Activated B cell treated with CpG ODN at 0.5 μM for 24 hours (primary cell): ENCODE measurements at regions not wholly inside any gene's neighbourhood (a gene's known extent, or its start where the extent isn't known, plus 50 kb on each side); places are given as distances from the start of the nearest gene placed in this dataset.
"Not testable (repeated sequence)": the region's sequence is repeated elsewhere in the genome, so short reads cannot be mapped to it uniquely, and the experiment has no call there.

Experiments used
- ATAC-seq: fragments of 200-7000 bp; cut with Tn5 transposase; one replicate; pipeline ENCODE4 v1.10.0; 2021; ENCODE audit warnings: low read depth, mild to moderate bottlenecking, moderate library complexity
- CTCF ChIA-PET: fragments of 350-600 bp; sonication (Branson Sonifier 250); formaldehyde crosslinking; loops from one replicate; lab custom pipeline; 2021; ENCODE audit warnings: antibody characterized with exemption; lab: Charles Lee
- POLR2A ChIA-PET: fragments of 350-600 bp; sonication (Branson Sonifier 250); formaldehyde crosslinking; loops from one replicate; lab custom pipeline; 2021; ENCODE audit warnings: antibody characterized with exemption; lab: Charles Lee
- DNase-seq: peaks from one replicate; pipeline ENCODE4 v3.0.0; 2022
- H3K27ac Mint-ChIP-seq: one replicate; pipeline ENCODE4 v1.8.0; 2020; ENCODE audit warnings: mixed read lengths
- H3K27me3 Mint-ChIP-seq: one replicate; pipeline ENCODE4 v1.8.0; 2021; ENCODE audit warnings: mixed read lengths
- H3K36me3 Mint-ChIP-seq: one replicate; pipeline ENCODE4 v1.8.0; 2021; ENCODE audit warnings: low read depth, mixed read lengths
- H3K4me1 Mint-ChIP-seq: one replicate; pipeline ENCODE4 v1.8.0; 2021; ENCODE audit warnings: mixed read lengths
- H3K4me3 Mint-ChIP-seq: one replicate; pipeline ENCODE4 v1.8.0; 2020; ENCODE audit warnings: mild to moderate bottlenecking, mixed read lengths
- H3K9me3 Mint-ChIP-seq: one replicate; pipeline ENCODE4 v1.8.0; 2020; ENCODE audit warnings: mixed read lengths
- intact Hi-C: fragments of 100-400 bp; cut with micrococcal nuclease; formaldehyde crosslinking; loops from one replicate; pipeline ENCODE4 v1.15.1; 2024
- TF ChIP-seq, protein P1 (sequence below): fragments of 200-600 bp; IDR thresholded peaks from one replicate; pipeline ENCODE4 v1.8.0; 2022; ENCODE audit warnings: antibody characterized with exemption, mild to moderate bottlenecking

DNA sequence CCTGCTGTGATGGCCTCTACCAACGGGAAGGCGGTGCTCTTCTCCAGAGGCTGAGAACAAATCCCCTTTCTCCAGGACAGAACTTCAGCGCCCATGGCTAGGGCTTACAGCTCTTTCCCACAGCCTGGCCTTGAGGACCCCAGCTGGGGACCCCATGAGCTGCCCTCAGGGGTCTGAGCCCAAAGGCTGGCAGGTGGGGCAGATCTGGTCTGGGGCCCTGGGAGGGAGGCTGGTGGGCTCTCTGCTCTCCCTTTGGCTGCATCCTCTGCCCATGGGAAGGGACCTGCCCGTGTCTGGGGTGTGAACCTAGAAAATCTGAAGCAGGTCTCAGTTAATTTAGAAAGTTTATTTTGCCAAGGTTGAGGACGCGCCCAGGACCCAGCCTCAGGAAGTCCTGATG is 322.1 kb downstream of the ADGRD1 start:
- TF ChIP-seq, protein P1, sequence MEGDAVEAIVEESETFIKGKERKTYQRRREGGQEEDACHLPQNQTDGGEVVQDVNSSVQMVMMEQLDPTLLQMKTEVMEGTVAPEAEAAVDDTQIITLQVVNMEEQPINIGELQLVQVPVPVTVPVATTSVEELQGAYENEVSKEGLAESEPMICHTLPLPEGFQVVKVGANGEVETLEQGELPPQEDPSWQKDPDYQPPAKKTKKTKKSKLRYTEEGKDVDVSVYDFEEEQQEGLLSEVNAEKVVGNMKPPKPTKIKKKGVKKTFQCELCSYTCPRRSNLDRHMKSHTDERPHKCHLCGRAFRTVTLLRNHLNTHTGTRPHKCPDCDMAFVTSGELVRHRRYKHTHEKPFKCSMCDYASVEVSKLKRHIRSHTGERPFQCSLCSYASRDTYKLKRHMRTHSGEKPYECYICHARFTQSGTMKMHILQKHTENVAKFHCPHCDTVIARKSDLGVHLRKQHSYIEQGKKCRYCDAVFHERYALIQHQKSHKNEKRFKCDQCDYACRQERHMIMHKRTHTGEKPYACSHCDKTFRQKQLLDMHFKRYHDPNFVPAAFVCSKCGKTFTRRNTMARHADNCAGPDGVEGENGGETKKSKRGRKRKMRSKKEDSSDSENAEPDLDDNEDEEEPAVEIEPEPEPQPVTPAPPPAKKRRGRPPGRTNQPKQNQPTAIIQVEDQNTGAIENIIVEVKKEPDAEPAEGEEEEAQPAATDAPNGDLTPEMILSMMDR, result no peak
- Mint-ChIP-seq H3K4me1 (no peaks in the 10 kb centered on the region), H3K27me3 (no peaks in the 10 kb centered on the region), H3K27ac (no peak overlapping the region), H3K4me3 (no peak overlapping the region), H3K36me3 (no peaks in the 10 kb centered on the region), H3K9me3 (no peaks in the 10 kb centered on the region)
- ChIA-PET CTCF (no interaction called here), POLR2A (no interaction called here)
- intact Hi-C loops, result no loop called here
- ATAC-seq (no peak), DNase-seq (no peak)

DNA sequence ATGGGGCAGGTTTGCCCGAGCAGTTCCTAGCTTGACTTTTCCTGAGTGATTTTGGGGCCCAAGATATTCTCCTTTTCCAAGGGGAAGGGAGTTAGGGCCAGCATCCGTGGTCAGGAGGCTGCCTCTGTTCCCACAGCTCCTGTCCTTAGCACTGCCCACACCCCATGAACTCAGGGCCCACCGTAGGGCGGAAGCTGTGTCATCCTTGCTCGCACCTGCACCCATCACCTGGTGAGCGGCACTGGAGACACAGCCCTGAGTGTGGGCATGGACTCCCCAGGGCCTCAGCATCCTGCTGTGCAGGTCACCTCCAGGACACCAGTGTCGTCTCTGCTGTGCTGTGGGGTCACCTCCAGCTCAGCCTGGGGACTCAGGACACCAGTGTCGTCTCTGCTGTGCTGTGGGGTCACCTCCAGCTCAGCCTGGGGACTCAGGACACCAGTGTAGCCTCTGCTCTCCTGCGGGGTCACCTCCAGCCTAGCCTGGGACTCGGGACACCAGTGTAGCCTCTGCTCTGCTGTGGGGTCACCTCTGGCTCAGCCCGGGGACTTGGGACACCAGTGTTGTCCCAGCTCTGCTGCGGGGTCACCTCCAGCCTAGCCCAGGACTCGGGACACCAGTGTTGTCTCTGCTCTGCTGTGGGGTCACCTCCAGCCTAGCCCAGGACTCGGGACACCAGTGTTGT is 322.9 kb downstream of the ADGRD1 start:
- ATAC-seq (no peak), DNase-seq (no peak)
- ChIA-PET CTCF (no interaction called here), POLR2A (no interaction called here)
- H3K4me3 Mint-ChIP-seq, result no peak overlapping the region
- H3K36me3 Mint-ChIP-seq, result no peaks in the 10 kb centered on the region
- no peaks in the 10 kb centered on the region for H3K4me1 Mint-ChIP-seq
- no peak overlapping the region for H3K27ac Mint-ChIP-seq
- no peaks in the 10 kb centered on the region for H3K9me3 Mint-ChIP-seq
- H3K27me3 Mint-ChIP-seq, result no peaks in the 10 kb centered on the region
- TF ChIP-seq, protein P1, result no peak
- intact Hi-C loops, result no loop called here

DNA sequence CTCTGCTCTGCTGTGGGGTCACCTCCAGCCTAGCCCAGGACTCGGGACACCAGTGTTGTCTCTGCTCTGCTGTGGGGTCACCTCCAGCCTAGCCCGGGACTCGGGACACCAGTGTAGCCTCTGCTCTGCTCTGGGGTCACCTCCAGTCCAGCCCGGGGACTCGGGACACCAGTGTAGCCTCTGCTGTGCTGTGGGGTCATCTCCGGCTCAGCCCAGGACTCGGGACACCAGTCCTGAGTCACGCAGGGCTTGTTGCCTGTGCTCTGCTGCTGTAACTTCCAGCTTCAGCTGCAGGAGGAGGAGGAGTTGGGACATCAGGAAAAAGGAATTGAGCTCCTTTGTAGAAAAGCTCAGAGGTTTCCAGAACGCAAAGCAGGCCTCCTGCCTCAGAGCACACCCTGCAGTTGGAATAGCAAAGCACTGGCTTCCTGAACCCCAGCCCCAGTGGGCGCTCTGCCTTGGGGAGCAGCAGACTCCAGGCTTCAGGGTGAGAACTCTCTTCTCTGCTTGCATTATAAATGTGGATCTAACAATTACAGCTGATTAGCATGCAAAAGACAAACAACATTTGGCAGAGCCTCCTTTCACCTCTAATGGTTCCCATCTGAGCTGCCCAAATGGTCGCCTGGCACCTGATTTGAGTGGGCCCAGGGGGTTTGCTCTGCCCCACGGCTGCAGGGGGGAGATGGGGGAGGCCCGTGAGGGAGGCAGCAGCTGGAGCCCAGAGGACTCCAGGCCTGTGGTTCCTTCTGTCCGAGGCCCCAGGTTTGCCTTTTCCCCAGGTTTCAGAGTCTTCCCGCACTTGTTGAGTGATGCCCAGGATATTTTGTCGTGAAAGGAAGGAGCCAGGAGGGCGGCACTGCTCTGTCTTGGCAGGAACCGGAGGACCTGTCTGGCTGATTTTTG is 323.7 kb downstream of the ADGRD1 start:
- H3K27ac Mint-ChIP-seq, H3K4me1 Mint-ChIP-seq, H3K36me3 Mint-ChIP-seq, DNase-seq, POLR2A ChIA-PET, H3K9me3 Mint-ChIP-seq, H3K27me3 Mint-ChIP-seq, ATAC-seq, intact Hi-C loops, CTCF ChIA-PET, H3K4me3 Mint-ChIP-seq: not testable (repeated sequence)

DNA sequence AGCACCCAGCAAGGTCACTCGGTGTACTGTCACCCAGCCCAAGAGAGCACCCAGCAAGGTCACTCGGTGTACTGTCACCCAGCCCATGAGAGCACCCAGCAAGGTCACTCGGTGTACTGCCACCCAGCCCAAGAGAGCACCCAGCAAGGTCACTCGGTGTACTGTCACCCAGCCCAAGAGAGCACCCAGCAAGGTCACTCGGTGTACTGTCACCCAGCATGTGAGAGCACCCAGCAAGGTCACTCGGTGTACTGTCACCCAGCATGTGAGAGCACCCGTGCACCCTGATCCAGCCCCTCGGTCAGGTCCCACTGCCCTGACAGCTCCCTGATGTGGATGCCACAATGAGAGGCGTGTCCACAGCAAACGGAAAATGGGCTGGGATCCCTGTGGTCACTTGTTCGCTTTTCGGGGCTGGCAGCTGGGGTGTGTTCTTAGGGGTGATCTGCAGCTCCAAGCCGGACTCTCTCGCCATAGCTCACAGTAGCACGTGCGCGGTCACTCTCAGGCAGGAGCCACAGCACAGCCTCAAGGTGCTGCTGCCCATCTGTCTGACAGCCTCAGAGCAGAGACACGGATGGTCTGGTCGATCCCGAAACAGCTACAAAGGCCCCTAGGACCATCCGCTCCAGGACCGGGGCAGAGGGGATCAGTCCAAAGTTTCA is 324.9 kb downstream of the ADGRD1 start:
- H3K27ac Mint-ChIP-seq, intact Hi-C loops, POLR2A ChIA-PET: not testable (repeated sequence)

DNA sequence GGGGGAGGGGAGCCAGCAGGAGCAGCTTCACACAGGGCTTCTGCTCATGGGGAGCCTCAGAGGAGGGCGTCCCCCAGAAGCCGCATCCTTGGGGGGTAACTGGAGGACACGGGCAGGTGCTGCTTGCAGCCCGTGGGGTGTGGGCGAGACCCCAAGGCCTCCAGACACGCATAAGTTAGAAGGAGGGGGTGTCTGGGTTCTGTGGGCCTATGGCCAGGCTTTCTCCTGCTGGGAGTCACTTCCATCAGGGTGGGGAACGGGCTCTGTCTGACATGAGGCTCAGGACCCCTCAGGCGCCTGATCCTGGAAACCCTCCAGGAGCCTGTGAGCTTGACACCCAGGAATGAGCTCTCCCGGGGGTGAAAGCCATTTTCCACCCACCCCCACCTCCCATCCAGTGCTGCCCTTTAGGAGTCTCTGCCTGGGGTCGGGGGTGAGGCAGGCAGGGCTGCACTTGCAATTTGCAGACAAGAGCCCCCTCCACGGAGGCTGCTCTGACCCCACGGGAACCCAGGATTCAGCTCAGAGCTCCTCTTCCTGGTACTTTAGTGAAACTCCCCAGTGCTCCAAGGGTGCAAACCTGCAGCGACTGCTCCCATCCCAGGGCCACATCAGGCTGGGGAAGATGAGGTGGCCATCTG is 325.7 kb downstream of the ADGRD1 start:
- intact Hi-C loops, result no loop called here
- DNase-seq (no peak), ATAC-seq (no peak)
- Mint-ChIP-seq H3K27me3 (no peaks in the 10 kb centered on the region), H3K36me3 (no peaks in the 10 kb centered on the region), H3K9me3 (no peaks in the 10 kb centered on the region), H3K4me1 (no peaks in the 10 kb centered on the region), H3K27ac (no peak overlapping the region), H3K4me3 (no peak overlapping the region)
- TF ChIP-seq, protein P1, result no peak
- ChIA-PET CTCF (no interaction called here), POLR2A (no interaction called here)

More for the DNA sequence above, 324.9 kb downstream of the ADGRD1 start:
- CTCF ChIA-PET, H3K4me3 Mint-ChIP-seq, H3K36me3 Mint-ChIP-seq, ATAC-seq, H3K4me1 Mint-ChIP-seq, H3K9me3 Mint-ChIP-seq, H3K27me3 Mint-ChIP-seq, DNase-seq: not testable (repeated sequence)
